AG04450 (cell line): ENCODE measurements at regions not wholly inside any gene's neighbourhood (a gene's known extent, or its start where the extent isn't known, plus 50 kb on each side); places are given as distances from the start of the nearest gene placed in this dataset.

Source experiments
- CTCF ChIA-PET: fragments of 300-600, 350-600 bp; formaldehyde crosslinking; extraction: SDS; loops from one replicate; lab custom pipeline; 2022; ENCODE audit warnings: antibody characterized with exemption, inconsistent platforms; lab: Charles Lee
- POLR2A ChIA-PET: fragments of 350-600 bp; formaldehyde crosslinking; extraction: SDS; loops from one replicate; lab custom pipeline; 2021; ENCODE audit warnings: antibody characterized with exemption, inconsistent platforms; lab: Yijun Ruan, JAX
- DNase-seq: peaks from one replicate; pipeline ENCODE4 v3.0.0-alpha.2; 2011; ENCODE audit warnings: low read depth, low spot score
- H3K27ac ChIP-seq: one replicate; pipeline ENCODE4 v1.5.1; 2012; ENCODE audit warnings: low read depth, low read length, control low read depth
- H3K27me3 ChIP-seq: one replicate; pipeline ENCODE4 v1.6.0; 2012; ENCODE audit warnings: low read length; ENCODE audit not compliant: control insufficient read depth, insufficient read depth
- H3K4me3 ChIP-seq: 2 replicates; pipeline ENCODE4 v1.5.1; 2011; ENCODE audit warnings: mild to moderate bottlenecking, low read depth, low read length, control low read depth
- H3K9me3 ChIP-seq: 2 replicates; pipeline ENCODE4 v1.5.1; 2012; ENCODE audit warnings: low read length; ENCODE audit not compliant: control insufficient read depth, insufficient read depth
- TF ChIP-seq, protein P1 (sequence below): IDR thresholded peaks from 2 replicates; pipeline ENCODE4 v1.5.1; 2011; ENCODE audit warnings: low read depth, low read length, control low read depth, inconsistent platforms

DNA sequence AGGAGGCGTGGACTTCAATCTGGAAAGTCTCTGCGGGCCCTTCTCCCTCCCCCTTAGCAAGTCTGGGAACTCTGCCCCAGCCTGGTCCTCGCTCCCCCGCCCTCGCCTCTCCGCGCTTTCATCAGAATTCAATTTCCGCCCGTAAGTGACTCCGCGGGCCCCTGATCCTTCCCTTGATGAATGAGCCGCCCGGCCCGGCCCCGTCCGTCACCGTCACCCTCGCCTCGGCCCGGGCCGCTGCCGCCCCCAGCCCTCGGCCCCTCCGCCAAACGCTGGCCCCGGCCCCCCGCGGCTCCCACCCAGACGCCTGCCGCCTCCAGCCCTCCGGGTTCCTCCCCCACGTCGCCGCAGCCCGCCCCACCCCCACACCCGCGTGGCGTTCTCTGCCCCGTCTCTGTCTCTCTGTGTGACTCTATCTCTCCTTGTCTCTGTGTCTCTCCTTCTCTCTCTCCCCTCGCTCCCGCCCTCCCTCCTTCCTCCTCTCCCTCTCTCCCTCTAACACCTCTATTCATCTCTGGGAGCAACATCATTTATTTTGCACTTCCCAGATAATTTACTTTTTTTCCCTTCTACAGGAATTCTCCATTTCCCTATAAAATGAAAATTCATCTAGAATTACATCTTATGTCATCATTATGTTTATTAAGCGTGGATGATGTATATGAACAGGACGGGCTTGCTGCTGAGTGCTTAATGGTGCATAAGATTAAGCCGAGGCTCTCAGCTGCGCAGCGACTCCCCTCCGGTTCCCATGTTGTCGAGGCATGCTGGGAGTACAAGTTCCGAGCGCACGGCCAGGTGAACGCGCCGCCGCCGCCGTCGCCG is 91.2 kb upstream of the PAX2 start:
- TF ChIP-seq, protein P1, sequence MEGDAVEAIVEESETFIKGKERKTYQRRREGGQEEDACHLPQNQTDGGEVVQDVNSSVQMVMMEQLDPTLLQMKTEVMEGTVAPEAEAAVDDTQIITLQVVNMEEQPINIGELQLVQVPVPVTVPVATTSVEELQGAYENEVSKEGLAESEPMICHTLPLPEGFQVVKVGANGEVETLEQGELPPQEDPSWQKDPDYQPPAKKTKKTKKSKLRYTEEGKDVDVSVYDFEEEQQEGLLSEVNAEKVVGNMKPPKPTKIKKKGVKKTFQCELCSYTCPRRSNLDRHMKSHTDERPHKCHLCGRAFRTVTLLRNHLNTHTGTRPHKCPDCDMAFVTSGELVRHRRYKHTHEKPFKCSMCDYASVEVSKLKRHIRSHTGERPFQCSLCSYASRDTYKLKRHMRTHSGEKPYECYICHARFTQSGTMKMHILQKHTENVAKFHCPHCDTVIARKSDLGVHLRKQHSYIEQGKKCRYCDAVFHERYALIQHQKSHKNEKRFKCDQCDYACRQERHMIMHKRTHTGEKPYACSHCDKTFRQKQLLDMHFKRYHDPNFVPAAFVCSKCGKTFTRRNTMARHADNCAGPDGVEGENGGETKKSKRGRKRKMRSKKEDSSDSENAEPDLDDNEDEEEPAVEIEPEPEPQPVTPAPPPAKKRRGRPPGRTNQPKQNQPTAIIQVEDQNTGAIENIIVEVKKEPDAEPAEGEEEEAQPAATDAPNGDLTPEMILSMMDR: no peak
- ChIA-PET POLR2A (no interaction called here), CTCF (no interaction called here)
- Histone ChIP-seq H3K27ac (no peak overlapping the region), H3K9me3 (peaks cover 3% of the 10 kb centered on the region; the same call in 1 of the 2 replicates), H3K27me3 (peaks cover 60% of the 10 kb centered on the region), H3K4me3 (no peak overlapping the region)
- DNase-seq: no peak

DNA sequence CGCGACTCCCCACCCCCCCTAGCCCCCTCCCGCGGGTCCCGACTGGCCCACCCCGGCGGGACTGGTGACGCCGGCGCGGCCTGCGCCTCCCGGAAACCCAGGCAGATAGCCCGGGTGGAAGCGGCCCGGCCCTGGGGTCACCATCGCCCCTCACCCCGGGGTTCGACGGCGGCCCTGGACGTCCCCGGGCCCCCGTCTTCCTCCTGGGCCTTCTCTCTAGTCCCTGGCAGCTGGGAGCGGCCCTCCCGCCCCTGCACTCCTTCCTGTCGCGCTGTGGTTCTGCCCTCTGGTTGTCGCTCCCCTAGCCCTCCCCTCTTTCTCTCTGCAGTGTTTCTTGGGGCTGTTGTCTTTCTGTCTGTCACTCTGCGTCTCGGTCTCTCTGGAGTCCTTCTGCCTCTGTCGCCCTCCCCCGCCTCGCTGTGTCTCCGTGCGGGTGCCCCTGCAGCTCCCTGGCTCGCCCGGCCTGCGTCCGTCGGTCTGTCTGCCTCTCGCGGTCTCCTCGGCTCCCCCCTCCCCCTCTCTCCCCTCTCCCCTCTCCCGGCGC is 90.5 kb upstream of the PAX2 start:
- POLR2A ChIA-PET: no interaction called here
- Histone ChIP-seq H3K9me3 (peaks cover 6% of the 10 kb centered on the region; the same call in 1 of the 2 replicates), H3K4me3 (no peak overlapping the region), H3K27me3 (peaks cover 66% of the 10 kb centered on the region), H3K27ac (no peak overlapping the region)
- no peak for DNase-seq
- TF ChIP-seq, protein P1: no peak
- CTCF ChIA-PET: no interaction called here

DNA sequence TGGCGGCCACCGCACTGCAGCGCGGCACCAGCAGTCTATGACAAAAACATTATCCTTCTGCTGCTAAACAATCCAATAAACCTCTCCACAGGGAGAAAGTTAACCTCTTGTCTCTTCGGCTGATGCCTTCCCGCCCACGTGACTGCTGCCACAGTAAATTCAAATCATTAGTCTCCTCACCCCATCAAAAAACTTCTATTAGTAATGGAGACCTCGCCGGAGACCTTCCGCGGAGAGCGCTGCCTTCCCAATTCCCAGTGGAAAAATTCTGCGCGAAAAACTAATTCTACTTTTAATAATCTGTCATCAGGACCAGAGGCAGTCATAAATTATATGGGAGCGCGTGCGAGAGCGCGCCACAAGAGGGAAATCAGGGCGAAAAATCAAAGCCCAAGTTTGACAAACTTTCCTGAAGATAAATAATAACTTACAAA is 90.0 kb upstream of the PAX2 start:
- Histone ChIP-seq H3K27me3 (peaks cover 71% of the 10 kb centered on the region), H3K9me3 (peaks cover 6% of the 10 kb centered on the region; the same call in 1 of the 2 replicates), H3K27ac (no peak overlapping the region), H3K4me3 (no peak overlapping the region)
- ChIA-PET CTCF (no interaction called here), POLR2A (no interaction called here)
- TF ChIP-seq, protein P1: no peak
- no peak for DNase-seq

DNA sequence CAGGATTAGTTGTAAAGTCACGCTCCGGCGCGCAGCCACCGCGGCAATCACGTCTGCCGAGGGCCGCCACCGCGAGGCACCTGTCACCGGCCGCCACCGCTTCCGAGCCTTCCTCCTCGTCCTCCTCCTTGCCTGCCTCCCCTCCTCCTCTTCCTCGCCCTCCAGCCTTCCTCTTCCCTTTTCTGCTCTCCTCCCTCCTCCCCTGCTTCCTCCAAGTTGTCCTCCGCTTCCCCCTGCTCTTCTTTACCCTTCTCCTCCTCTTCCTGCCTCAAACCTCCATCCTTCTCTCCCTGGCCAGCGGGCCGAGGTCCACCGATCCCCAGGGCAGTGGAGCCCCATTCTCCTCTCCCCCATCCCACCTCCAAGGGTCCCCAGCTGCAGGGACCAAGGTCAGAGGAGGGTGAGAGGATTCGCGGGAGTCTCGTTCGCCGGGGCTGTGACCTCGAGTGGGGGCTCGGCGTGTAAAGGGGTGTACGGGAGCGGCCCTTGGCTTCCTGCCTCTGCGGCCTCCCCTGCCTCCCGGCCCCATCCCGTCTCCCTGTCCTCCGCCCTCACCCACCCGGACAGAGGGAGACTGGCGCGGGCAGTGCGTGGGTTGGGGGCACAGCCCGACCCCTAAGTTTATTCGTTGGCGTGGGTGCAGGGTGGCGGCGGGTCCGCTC is 89.5 kb upstream of the PAX2 start:
- ChIA-PET POLR2A (no interaction called here), CTCF (no interaction called here)
- TF ChIP-seq, protein P1: no peak
- Histone ChIP-seq H3K4me3 (no peak overlapping the region; the same call in 1 of the 2 replicates), H3K27ac (no peak overlapping the region), H3K27me3 (peaks cover 72% of the 10 kb centered on the region), H3K9me3 (peaks cover 6% of the 10 kb centered on the region; the same call in 1 of the 2 replicates)
- DNase-seq: no peak
